Peyer's patch (tissue), 4 donors: ENCODE measurements at regions not wholly inside any gene's neighbourhood (a gene's known extent, or its start where the extent isn't known, plus 50 kb on each side); places are given as distances from the start of the nearest gene placed in this dataset.
A peak's percentile ranks its signal among the peaks of the same experiment; 100 is the strongest.

ENCODE experiments used
- DNase-seq, 3 donors: peaks; one replicate each; pipeline ENCODE4 v3.0.0-alpha.2; 2017 to 2019
- H3K27ac ChIP-seq, 4 donors: fragments of 200-600 bp; sonication (generic); one replicate each; pipeline ENCODE4 v1.5.1; 2016 to 2019
- H3K27me3 ChIP-seq, 2 donors: fragments of 200-600 bp; sonication (generic); one replicate each; pipeline ENCODE4 v1.5.1; 2019
- H3K36me3 ChIP-seq, 3 donors: fragments of 200-600 bp; sonication (generic); one replicate each; pipeline ENCODE4 v1.5.1; 2016 to 2019
- H3K4me1 ChIP-seq, 4 donors: fragments of 200-600 bp; sonication (generic); one replicate each; pipeline ENCODE4 v1.5.1; 2016 to 2019
- H3K4me3 ChIP-seq, 4 donors: fragments of 200-600 bp; sonication (generic); 1 replicate in 3 of 4; 2 replicates in 1 of 4; pipeline ENCODE4 v1.5.1; 2016 to 2019; ENCODE audit warnings: mild to moderate bottlenecking in 1 of 4
- H3K9me3 ChIP-seq, 4 donors: fragments of 200-600 bp; sonication (generic); one replicate each; pipeline ENCODE4 v1.5.1; 2016 to 2019; ENCODE audit warnings: mild to moderate bottlenecking in 1 of 4
- POLR2A ChIP-seq, 2 donors: fragments of 450-650 bp; IDR thresholded peaks; one replicate each; pipeline ENCODE4 v1.5.1; 2017; ENCODE audit warnings: antibody characterized with exemption in 2 of 2, mild to moderate bottlenecking in 2 of 2, moderate library complexity in 2 of 2
- TF ChIP-seq, protein P1 (sequence below), 6 experiments: fragments of 450-650 bp in 4 of 6; fragments of 200-600 bp in 2 of 6; sonication (generic) in 1 of 6; IDR thresholded peaks; one replicate each; pipeline ENCODE4 v1.5.1; 2017 to 2019; ENCODE audit warnings: antibody characterized with exemption in 6 of 6, mild to moderate bottlenecking in 3 of 6, moderate library complexity in 1 of 6

DNA sequence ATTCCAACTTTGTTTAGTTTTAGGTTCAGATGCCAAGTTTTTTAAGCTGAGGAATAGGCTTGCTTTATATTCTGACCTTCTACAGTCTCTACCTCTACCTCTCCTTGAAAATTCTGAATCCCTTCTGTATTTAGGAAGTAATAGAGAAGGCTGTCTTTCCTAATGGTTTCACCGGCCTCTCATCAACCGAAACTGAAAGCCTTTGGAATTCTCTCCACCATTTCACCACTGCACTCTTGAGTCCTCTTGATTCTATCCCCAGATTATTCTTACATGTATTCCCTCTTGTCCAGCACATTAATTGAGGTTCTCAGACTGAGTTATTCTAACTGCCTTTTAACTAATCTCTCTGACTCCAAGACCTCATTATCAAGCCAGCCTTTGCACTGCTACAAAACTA lies 67.7 kb upstream of the PICALM start:
- no peak overlapping the region for H3K4me3 ChIP-seq
- H3K27me3 ChIP-seq = no peaks in the 10 kb centered on the region
- H3K4me1 ChIP-seq = peaks cover 0 to 21% (median 0%) of the 10 kb centered on the region in 4 donors
- no peak for TF ChIP-seq POLR2A (IDR thresholded peaks at IDR 0.05)
- TF ChIP-seq, protein P1, sequence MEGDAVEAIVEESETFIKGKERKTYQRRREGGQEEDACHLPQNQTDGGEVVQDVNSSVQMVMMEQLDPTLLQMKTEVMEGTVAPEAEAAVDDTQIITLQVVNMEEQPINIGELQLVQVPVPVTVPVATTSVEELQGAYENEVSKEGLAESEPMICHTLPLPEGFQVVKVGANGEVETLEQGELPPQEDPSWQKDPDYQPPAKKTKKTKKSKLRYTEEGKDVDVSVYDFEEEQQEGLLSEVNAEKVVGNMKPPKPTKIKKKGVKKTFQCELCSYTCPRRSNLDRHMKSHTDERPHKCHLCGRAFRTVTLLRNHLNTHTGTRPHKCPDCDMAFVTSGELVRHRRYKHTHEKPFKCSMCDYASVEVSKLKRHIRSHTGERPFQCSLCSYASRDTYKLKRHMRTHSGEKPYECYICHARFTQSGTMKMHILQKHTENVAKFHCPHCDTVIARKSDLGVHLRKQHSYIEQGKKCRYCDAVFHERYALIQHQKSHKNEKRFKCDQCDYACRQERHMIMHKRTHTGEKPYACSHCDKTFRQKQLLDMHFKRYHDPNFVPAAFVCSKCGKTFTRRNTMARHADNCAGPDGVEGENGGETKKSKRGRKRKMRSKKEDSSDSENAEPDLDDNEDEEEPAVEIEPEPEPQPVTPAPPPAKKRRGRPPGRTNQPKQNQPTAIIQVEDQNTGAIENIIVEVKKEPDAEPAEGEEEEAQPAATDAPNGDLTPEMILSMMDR (IDR thresholded peaks at IDR 0.05) = no peak
- no peaks in the 10 kb centered on the region for H3K36me3 ChIP-seq
- no peaks in the 10 kb centered on the region for H3K9me3 ChIP-seq
- no peak for DNase-seq
- no peak overlapping the region for H3K27ac ChIP-seq

DNA sequence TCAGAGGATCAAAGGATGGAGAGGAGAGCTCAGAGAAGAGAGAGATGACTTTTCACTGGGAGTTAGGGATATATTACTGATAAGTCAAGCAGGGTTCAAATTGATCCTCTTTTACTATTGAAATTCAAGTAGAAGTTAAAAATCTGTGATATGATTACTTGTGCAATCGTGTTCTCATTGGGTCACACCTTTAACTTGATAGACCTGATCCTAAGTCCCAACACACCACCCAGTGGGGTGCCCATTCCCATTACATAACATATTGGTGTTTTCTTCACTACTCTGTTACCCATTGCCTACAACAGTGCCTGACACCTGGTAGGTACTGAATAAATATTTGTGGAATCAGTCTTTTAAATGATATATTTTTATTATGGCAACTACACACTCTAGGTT lies 66.4 kb upstream of the PICALM start:
- Histone ChIP-seq H3K4me3 (no peak overlapping the region), H3K4me1 (peaks cover 0 to 21% (median 0%) of the 10 kb centered on the region in 4 donors), H3K27me3 (no peaks in the 10 kb centered on the region), H3K36me3 (no peaks in the 10 kb centered on the region), H3K27ac (peak overlapping the region in 2 of 4 donors; percentile 67 to 72), H3K9me3 (no peaks in the 10 kb centered on the region)
- DNase-seq = no peak
- no peak for TF ChIP-seq POLR2A (IDR thresholded peaks at IDR 0.05)
- TF ChIP-seq, protein P1 (IDR thresholded peaks at IDR 0.05) = no peak

DNA sequence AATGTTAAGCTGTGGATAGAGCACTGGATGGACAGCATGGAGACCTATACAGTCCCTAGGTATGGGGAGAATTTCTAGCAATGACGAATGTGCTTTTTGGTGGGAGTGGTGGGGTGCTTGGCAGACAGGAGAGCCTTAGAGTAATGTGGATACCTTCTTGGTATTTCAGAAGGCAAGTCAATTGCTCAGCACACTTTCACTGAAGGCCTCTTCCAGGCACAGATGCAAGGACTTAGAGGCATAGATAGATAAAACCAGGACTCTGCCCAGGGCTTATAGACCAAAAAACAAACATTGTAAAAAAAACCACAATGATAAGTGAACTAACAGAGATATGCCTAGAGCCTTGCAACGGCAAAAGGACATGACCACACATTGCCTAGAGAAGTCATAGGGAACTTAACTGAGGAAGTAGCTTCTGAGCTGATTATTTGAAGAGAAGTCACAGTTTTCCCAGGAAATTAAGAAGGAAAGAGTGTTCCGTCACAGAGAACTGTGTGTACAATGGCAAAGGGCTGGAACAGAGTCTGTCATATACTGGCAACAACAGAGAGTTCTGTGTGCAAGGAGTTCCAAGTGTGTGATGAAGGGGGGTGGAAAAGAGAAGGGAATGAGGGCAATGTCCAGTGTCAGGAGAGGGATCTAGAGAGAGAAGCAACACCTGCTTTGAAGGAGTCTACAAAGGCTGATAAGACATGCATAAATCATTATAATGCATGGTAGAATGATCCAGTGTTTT lies 65.9 kb upstream of the PICALM start:
- Histone ChIP-seq H3K4me1 (peaks cover 0 to 21% (median 0%) of the 10 kb centered on the region in 4 donors), H3K27ac (peak overlapping the region in 2 of 4 donors; percentile 67 to 72), H3K4me3 (no peak overlapping the region), H3K9me3 (no peaks in the 10 kb centered on the region), H3K36me3 (no peaks in the 10 kb centered on the region), H3K27me3 (no peaks in the 10 kb centered on the region)
- DNase-seq = peak in 1 of 3 donors; percentile 51
- TF ChIP-seq, protein P1 (IDR thresholded peaks at IDR 0.05) = no peak
- TF ChIP-seq POLR2A (IDR thresholded peaks at IDR 0.05) = no peak

DNA sequence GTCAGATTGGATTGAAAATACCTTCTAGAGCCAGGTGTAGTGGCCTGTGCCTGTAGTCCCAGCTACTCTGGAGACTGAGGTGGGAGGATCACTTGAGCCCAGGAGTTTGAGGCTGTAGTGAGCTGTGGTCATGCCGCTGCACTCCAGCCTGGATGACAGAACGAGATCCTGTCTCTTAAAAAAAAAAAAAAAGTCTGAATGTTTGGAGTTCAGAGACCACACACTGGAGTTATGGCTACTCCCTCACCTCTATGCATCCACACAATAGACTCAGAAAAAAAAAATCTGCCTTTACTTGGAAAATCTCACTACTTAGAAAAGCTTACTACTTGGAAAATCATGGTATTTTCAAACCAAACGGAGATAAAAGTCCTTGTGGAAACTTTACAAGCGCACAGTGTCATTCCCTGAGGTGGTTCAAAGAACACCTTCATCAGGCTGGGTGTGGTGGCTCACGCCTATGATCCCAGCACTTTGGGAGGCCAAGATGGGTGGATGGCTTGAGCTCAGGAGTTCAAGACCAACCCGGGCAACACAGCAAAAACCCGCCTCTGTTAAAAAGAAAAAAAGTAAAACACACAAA lies 63.9 kb upstream of the PICALM start:
- no peaks in the 10 kb centered on the region for H3K36me3 ChIP-seq
- H3K4me3 ChIP-seq = no peak overlapping the region
- H3K9me3 ChIP-seq = no peaks in the 10 kb centered on the region
- no peak overlapping the region for H3K27ac ChIP-seq
- DNase-seq = peak in 1 of 3 donors; percentile 58
- no peak for TF ChIP-seq POLR2A (IDR thresholded peaks at IDR 0.05)
- TF ChIP-seq, protein P1 (IDR thresholded peaks at IDR 0.05) = no peak
- no peaks in the 10 kb centered on the region for H3K27me3 ChIP-seq
- peaks cover 0 to 21% (median 0%) of the 10 kb centered on the region in 4 donors for H3K4me1 ChIP-seq

DNA sequence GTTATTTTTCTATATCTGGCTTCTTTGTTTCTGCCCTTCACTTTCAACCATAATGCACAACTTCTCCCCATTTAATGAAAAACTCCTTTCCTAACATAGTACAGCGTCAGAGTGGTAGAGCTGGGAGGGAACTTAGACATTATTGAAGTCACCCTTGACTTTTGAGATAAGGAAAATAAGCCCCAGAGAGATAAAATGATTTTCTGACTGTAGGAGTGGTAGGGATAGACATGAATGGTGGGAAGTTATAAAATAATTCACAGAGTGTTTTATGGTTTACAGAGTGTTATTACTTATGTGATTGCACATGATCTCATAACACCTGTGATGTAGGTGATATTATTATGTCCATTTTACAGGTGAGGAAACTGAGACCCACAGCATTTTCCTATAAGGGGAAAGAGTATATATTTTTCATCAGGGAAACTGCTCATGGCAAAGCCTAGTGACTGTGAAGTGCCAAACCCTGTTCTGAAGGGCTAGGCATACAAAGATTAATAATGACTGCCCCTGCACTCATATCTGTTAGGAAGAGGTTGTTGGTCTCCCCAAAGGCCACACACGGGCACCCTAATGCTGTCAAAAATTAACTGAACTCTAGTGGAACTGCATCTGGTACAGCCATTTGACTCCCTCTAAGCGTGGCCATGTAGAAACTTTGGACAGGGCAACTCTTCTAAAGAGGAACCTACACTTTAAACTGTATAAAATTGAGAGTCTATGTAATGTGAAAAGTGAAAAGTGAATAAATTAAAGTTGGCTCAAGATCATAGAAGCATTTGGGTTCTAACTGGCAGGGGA lies 61.1 kb upstream of the PICALM start:
- no peak for DNase-seq
- Histone ChIP-seq H3K27me3 (no peaks in the 10 kb centered on the region), H3K27ac (no peak overlapping the region), H3K36me3 (no peaks in the 10 kb centered on the region), H3K9me3 (no peaks in the 10 kb centered on the region), H3K4me3 (no peak overlapping the region), H3K4me1 (peaks cover 0 to 2% (median 0%) of the 10 kb centered on the region in 4 donors)
- no peak for TF ChIP-seq POLR2A (IDR thresholded peaks at IDR 0.05)
- TF ChIP-seq, protein P1 (IDR thresholded peaks at IDR 0.05) = no peak
